Left cardiac atrium (tissue), 4 donors: ENCODE measurements at regions not wholly inside any gene's neighbourhood (a gene's known extent, or its start where the extent isn't known, plus 50 kb on each side); places are given as distances from the start of the nearest gene placed in this dataset.

Experiments
- ATAC-seq, 2 donors: fragments of 200-7000 bp; cut with Tn5 transposase; one replicate each; pipeline ENCODE4 v1.9.1; 2020; ENCODE audit warnings: mild to moderate bottlenecking in 2 of 2, moderate library complexity in 2 of 2
- DNase-seq: peaks from one replicate; pipeline ENCODE4 v3.0.0-alpha.2; 2020
- intact Hi-C, 2 donors: fragments of 100-400 bp; cut with DNase I; formaldehyde crosslinking; loops; one replicate each; pipeline versions ENCODE4 v1.14.1 to v1.15.1; 2022 to 2023
- donor health status: DM: no; HTN: yes; CAD: no.
- donor health status: DM: no; HTN: yes; CAD: no; lungs with severe emphysema.
- donor health status: DM: yes; HTN: yes; CAD: no.
- donor health status: Dilated cardiomyopathy.

DNA sequence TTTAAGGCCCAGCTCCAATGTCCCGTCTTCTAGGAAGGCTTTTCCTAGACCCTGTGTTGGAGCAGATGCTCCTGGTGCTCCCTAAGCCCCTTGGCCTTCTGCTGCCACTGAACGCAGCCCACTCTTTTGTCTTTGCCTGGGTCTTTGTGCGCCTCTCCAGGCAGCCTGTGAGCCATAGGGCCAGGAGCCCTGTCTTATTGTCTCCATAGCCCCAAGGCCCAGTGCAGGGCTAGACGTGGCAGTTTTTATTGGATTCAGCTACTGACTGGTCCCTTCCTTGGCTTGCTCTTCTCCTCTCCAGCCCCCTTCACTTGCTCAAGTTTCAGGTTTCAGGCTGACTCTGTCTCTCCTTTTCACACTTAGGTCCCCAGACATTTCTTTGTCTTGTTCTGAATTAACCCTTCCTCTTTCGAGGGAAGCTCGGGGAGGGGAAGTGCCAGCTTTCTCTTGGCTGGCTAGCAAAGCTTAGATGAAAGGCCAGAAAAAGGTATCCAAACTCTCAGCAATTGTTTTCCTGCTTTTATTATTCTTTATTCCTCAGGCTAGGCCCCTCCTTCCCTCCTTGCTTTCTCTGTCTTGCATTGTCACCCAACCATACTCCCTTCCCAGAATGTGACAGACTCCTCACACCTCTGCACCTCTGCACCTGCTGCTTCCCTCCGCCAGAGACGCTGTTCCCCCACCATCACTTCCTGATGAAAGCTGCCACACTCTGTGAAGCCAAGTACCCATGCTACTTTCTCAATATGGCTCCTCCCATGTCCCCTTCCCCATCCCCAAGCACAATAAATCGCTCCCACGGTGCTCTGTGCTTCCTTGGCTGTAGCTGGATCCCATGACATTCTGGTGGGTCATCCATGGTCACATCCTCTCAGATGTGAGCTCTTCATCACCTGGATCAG, 101.6 kb upstream of the CPEB4 start:
- DNase-seq = no peak
- ATAC-seq = no peak
- intact Hi-C loops = no loop called here

DNA sequence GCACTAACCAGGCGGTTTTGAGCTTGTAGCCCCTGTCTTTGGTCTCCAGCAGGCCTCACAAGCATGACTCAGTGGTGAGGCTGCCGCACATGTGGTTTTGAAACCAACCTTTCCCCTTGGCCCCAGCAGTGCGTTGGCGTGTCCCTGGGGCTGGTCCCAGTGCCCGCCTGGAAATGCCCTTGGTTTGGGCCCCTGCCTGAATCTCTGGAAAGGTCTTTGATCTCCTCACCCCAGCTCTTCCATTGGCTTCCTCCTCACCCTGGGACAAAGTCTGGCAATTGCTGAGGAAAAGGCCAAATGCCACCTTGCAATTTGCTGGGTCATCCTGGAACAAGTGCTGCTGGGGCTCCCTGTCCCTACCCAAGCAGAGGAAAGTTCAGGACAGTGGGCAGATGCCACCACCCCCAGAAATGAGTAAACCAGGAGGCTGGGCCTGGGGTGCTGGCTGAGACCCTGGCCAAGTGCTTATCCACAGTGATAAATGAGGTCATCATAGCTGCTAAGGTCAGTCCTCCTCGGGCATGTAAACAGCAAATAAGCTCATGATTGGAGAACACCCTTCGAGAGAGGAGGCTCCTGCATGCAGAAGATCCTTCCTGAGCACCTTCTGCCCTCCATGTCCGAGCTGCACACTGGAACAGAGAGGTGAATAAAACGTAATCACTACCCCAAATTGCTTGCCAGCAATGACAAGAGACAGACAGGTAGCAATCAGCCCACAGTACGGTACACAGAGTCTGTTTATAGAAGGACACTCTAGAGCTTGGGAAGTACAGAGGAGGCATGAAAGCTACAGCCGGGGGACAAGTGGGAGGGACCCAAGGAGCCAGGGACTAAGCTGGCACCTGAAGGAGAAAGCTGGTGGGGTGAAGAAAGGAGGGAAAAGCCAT, 98.9 kb upstream of the CPEB4 start:
- ATAC-seq (peak; percentile 34 to 79), DNase-seq (no peak)
- intact Hi-C loops = no loop called here

DNA sequence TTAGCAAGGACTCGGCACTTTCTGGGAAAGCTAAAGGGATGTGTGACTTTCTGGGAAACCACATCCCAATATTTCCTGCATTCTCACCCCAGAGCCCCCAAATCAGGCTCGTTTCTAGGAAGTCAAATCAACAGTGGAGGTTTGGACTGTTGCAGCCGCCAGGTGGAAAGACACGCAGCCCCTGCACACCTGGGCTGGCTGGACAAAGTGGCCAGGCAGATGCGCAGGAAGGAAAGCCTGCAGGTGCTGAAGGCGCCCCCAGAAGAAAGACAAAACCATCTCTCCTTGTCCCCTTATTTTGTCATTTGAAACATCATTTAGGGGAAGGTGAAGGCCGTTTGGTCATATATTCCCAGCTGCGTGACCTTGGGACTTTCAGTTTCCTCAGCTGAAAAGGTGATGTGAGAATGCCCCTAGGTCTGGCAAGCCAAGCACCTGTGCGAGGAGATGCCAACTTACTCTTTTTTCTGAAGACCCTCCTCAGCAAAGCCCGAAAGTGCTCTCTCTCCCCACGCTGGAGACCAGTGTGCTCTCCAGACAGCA, 97.9 kb upstream of the CPEB4 start:
- no peak for ATAC-seq
- DNase-seq = no peak
- intact Hi-C loops = no loop called here

DNA sequence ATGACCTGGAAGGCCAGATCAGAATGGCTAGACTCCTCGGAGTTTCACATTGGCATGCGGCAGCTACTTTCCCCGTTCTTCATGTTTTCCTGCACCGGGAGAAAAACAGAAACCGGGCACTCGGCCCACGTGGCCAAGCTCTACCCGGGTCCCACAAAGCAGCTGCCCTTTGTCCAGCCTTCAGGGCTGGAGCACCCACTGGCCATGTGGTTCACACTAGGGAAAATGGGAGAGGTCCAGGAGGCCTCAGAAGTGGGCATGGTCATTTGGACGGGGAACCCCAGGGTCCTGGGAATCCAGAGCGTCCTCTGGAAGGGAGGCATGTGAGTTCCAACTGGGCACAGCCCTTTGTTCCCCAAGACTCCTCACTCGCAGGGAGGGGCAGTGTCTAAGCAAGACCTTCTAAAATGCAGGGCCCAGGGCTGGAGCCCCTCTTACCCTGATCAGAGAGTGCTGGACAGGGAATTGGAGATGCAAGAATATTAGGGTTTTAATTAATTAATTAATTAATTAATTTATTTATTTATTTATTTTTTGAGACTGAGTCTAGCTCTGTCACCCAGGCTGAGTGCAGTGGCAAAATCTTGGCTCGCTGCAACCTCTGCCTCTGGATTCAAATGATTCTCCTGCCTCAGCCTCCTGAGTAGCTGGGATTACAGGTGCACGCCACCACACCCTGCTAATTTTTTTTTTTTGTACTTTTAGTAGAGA, 97.2 kb upstream of the CPEB4 start:
- peak in 1 of 2 donors; percentile 33 for ATAC-seq
- DNase-seq = no peak
- intact Hi-C loops = no loop called here

DNA sequence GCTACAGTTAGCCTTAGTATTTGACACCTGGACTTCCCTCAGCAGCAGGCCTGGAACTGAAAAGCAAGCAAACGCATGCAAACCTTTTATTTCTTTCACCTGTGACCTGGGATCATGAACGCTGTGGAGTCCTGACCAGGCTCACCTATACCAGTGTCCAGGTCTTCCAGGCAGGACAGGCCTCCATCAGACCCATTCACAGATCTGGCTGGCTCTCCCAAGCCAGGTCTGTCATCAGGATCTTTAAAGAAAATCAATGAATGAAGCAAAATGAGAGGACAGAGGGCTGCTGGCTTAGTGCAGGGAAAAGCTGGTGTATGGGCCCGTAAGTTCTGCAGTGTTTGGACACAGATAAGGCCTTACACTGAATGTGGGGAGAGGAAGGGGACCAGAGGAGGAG, 96.3 kb upstream of the CPEB4 start:
- intact Hi-C loops = no loop called here
- no peak for ATAC-seq
- DNase-seq = no peak

DNA sequence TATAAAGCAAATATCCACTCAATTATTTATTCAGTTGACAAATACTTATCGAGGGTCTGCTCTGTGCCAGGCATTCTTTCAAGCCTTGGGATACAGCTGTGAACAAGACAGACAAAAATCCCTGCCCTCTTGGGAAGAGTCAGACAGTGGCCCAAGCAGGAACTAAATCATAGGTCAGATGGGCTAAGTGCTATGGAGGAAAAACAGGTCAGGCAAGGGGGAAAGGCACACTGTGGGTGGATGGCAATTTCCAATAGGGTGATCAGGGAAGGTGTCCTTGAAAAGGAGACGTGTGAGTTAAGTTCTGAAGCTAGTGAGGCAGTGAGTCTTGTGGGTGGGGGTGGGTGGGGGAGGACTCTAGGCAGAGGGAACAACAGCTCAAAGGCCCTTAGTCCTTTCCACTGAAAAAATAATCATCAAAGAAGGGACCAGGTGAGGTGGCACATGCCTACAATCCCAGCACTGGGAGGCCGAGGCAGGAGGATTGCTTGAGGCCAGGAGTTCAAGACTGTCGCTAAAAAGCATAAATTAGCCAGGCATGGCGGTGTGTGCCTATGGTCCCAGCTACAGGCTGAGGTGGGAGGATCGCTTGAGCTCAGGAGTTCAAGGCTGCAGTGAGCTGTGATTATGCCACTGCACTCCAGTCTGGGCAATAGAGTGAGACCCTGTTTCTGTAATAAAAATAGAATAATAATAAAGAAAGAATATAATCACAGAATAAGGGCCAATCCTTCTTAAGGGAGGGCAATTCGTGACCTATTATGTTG, 95.2 kb upstream of the CPEB4 start:
- DNase-seq = no peak
- ATAC-seq = no peak
- intact Hi-C loops = no loop called here

DNA sequence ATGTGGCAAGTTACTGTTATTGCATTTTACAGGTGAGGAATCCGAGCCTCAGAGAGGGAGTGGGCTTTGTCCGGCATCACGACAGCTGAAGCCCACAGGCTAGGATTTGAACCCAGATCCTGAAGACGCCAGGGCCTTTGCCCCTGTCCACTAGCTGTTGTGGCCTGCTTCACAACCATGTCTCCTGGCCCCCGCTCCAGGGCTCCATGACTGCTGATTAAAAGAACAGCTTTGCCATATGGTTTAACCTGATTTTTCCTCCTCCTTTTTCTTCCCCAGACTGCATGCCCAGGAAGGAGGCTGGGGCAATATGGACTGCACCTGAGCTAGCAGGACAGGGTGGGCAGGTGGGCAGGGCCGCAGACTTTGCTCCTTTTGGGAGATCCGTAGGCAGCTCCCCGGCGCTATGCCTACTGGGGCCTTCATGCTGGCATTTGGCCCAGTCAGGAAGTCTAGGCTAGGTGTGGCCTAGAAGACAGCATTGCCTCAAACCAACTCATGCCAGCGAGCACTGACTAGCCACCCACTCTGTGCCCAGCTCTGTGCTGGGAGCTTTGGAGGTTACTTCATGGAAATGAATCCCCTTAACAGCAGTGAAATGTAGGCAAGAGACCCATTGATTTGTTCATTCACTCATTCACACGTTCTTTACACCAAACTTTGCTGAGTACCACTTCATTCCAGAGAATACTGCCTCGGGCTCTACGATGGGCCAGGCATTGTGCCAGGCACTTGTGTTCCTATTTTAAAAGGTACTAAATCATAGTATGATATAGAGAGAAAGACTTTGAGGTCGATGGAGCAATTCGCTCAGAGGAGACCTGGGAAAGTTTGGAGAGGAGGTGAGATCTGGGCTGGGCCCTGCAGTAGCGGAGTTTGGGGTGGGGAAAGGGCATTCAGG, 94.3 kb upstream of the CPEB4 start:
- DNase-seq = no peak
- intact Hi-C loops = no loop called here
- no peak for ATAC-seq

DNA sequence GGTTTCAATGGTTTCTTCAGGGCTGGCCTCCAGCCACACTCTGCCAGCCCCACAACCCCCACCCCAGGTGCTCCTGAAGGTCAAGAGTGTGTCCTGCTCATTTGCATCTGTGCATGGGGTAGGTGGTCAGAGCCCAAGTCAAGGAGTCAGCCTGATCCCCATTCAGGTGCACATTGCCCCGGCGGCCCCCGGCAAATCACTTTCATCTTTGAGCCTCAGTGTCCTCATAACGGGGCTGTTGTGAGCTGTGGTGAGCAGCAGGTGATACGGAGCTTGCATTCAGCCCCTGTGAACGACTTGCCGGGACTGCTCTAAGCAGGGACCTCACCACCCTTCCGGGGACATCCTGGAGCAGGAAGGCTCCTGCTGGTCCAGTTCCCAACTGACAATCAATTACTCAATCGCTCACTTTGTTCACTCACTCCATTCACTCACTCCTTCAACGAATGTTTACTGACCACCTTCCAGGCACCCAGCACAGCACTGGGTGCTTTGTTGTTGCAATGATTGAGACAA, 93.2 kb upstream of the CPEB4 start:
- DNase-seq (no peak), ATAC-seq (no peak)

DNA sequence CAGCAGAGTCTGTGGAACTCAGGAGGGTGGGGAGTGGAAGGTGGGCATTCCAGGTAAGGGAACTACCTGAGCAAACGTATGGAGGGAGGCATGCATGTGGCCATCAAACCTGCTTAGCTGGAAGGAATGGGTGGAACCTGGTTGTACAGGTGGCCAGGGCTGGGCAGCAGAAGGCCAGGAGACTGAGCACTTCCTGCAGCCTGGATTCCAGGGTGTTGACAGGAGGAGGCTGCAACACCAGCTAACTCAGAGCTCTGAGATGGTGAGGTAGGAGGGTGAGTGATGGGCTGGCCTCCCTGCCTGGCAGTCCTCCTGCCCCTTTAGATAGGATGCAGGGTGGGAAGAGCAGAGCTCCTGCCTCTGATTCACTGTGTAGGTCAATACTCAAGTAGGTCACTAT, 92.5 kb upstream of the CPEB4 start:
- ATAC-seq (peak; percentile 49 to 91), DNase-seq (no peak)
- intact Hi-C loops = no loop called here

More for the DNA sequence above, 93.2 kb upstream of the CPEB4 start:
- intact Hi-C loops = no loop called here

DNA sequence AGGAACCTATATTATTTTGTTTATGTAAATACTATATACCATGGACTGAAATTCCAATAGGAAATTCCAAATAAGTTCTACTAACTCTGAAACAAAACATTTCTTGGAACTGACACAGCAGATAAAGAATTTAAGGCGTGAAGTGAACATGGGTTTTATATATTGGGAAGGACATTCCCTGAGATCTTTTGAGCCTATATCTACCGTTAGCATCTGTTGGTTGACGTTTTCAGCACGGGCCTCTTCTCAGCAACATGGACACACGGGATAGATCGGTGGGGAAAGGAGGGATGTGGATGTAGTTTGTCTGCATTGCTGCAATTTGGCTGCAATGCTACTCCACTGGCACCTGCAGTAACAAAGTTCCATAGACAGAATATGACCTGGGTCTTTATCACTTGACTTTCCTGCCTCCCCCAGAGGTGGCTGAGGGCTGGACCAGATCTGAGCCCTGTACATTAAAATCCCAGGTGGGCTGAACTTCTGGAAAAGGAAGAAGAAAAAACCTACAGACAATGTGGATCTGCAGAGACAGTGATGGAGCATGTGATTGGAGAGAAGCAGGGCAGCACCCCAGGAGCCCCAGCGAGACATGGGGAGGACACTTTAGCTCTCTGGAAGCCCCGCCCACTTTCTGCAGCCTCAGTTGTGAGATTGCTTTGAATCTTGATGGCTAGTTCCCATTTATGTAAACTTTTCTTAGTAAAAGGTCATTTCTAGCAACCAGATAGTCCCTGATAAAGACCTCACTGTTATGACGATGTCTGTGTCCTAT, 91.2 kb upstream of the CPEB4 start:
- DNase-seq (no peak), ATAC-seq (no peak)
- intact Hi-C loops = no loop called here

DNA sequence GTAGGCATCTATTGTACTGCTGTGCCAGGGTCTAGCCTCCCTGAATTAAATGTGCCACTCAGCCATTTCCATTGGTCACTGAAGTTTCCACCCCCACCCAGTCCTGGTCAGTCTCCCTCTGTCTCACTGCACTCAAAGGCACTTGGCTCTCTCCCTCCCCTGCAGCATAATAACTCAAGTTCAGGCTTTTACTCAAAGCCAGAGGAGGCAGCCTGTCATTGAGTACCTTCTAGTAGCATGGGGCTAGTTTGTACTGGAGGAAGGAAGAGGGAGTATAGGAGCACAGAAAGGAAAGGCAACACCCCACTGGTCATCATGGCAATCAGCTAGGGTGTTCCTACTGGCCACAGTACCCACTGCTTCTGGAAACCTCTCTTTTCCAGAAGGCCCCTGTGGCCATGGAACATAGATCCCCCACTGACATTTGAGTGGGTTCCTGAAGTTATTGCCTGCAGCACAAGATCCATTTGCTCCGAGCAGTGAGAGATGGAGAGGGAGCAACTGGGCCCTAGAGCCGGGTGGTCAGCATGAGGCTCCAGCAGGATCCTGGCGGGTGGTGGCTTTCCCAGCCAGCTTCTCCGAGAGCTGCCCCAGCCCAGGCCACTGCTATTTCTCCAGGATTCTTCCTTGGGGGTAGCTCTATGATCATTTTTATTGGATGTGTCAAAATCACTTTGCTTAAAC, 89.9 kb upstream of the CPEB4 start:
- no peak for DNase-seq
- no peak for ATAC-seq
- intact Hi-C loops = no loop called here

DNA sequence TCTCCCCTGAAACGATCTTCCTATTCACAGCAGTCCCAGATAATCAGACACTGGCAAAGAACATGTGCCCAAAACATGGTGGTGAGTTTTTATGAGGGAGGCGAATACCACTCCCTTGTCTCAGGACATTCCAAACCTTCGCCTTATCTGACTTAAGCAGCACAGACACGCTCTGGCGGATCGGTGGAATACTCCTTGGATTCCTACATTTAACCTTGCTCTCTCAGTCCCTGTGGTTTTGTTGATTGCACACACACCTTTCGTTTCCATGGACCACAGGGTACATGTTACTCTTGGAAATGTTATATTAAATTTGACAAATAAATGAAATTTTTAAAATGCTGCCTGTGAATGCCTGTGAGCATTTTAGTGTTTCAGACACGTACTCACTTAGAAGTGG, 87.8 kb upstream of the CPEB4 start:
- intact Hi-C loops = no loop called here
- peak in 1 of 2 donors; percentile 69 for ATAC-seq
- DNase-seq = no peak

DNA sequence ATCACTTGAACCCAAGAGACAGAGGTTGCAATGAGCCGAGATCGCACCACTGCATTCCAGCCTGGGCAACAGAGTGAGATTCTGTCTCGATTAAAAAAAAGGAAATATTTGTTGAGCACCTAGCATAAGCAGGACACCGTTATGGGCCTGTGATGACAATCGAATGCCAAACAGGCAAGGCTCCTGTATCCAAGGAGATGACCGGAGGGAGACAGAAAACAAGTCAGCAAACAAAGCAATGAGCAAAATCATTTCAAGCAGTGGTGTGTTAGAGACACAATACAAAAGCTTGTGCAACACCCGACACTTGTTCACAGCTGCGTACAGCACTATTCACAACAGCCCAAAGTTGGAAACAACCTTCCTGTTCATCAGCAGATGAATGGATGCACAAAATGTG, 87.1 kb upstream of the CPEB4 start:
- intact Hi-C loops = no loop called here
- ATAC-seq (no peak), DNase-seq (no peak)

DNA sequence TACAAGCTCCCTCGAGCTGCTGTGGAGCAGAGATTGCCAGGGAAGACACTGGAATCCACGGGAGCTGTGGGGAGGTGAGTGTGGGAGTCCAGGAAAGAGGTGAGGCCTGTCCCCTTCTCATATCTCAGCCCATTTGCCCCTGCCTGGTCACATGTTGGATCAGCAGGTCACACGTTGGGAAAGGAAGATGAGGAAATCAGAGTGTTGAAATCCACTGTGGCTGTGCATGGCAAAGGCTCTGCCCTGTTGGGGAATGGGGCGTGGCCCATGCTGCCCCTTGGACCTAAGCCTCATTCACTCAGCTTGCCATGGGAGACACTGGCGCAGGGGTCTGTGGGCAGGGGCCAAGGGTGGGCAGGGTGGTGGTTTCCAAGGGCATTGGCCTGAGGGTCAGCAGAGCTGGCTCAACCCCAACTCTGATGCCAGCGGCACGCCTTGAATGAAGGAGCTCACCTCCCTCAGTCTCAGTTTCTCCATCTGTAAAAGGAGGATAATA, 85.4 kb upstream of the CPEB4 start:
- peak; percentile 78 to 79 for ATAC-seq
- DNase-seq = peak; percentile 43
- intact Hi-C loops = no loop called here

DNA sequence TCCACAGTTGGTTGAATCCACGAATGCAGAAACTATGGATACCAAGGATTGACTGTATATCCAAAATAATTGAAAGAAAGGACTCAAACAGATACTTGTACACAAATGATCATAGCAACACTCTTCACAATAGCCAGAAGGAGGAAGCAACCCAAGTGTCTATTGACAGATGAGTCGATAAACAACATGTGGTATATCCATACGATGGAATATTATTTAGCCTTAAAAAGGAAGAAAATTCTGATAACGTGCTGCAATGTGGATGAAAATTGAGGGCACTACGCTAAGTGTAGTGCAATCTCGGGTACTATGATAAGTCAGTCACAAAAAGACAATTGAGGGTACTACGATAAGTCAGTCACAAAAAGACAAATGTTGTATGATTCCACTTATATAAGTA, 83.6 kb upstream of the CPEB4 start:
- ATAC-seq (no peak), DNase-seq (no peak)
- intact Hi-C loops = no loop called here
